PC-9 (cell line): ENCODE measurements at regions not wholly inside any gene's neighbourhood (a gene's known extent, or its start where the extent isn't known, plus 50 kb on each side); places are given as distances from the start of the nearest gene placed in this dataset.

ENCODE experiments used
- BruUV-seq: library from RNA; stranded (reverse); fragments of 400-500 nt; replicated peaks from 2 replicates; lab custom pipeline; 2021; lab: Mats Ljungman, UMichigan
- CTCF ChIA-PET: fragments of 300-600 bp; sonication (Branson Sonifier 250); formaldehyde crosslinking; loops from one replicate; lab custom pipeline; 2022; ENCODE audit warnings: antibody characterized with exemption; lab: Charles Lee
- POLR2A ChIA-PET: fragments of 300-600 bp; sonication (Branson Sonifier 250); formaldehyde crosslinking; loops from one replicate; lab custom pipeline; 2022; ENCODE audit warnings: antibody characterized with exemption; ENCODE audit not compliant: unreplicated experiment; lab: Charles Lee
- DNase-seq, 2 experiments: peaks; one replicate each; pipeline versions ENCODE4 v3.0.0 to v3.0.0-alpha.2; 2015 to 2022; ENCODE audit warnings: mixed read lengths in 1 of 2
- H2AFZ ChIP-seq: fragments of 200-600 bp; sonication (generic); 2 replicates; pipeline ENCODE4 v1.8.1; 2017; ENCODE audit warnings: antibody characterized with exemption
- H3F3A ChIP-seq: fragments of 200-600 bp; sonication (generic); 2 replicates; pipeline ENCODE4 v1.8.1; 2017; ENCODE audit warnings: antibody characterized with exemption, mild to moderate bottlenecking, low read depth; ENCODE audit not compliant: insufficient read depth
- H3K27ac ChIP-seq: fragments of 200-600 bp; sonication (generic); 2 replicates; pipeline ENCODE4 v1.6.1; 2016; ENCODE audit warnings: mixed run types
- H3K27me3 ChIP-seq: fragments of 200-600 bp; sonication (generic); 2 replicates; pipeline ENCODE4 v1.6.1; 2016; ENCODE audit warnings: low read depth, mixed run types; ENCODE audit not compliant: insufficient read depth
- H3K36me3 ChIP-seq: fragments of 200-600 bp; sonication (generic); 2 replicates; pipeline ENCODE4 v1.6.1; 2016; ENCODE audit warnings: low read depth, mixed run types
- H3K4me1 ChIP-seq: fragments of 200-600 bp; sonication (generic); replicated peaks from 2 replicates; pipeline ENCODE4 v1.6.1; 2016; ENCODE audit warnings: mixed run types; ENCODE audit not compliant: insufficient read depth
- H3K4me2 ChIP-seq: fragments of 200-600 bp; sonication (generic); 2 replicates; pipeline ENCODE4 v1.6.1; 2017; ENCODE audit warnings: mixed run types
- H3K4me3 ChIP-seq: fragments of 200-600 bp; sonication (generic); 2 replicates; pipeline ENCODE4 v1.6.1; 2016; ENCODE audit warnings: mixed run types
- H3K79me2 ChIP-seq: fragments of 200-600 bp; sonication (generic); 2 replicates; pipeline ENCODE4 v1.6.1; 2017; ENCODE audit warnings: low read depth, mixed run types
- H3K9me2 ChIP-seq: fragments of 200-600 bp; sonication (generic); 2 replicates; pipeline ENCODE4 v1.8.1; 2017; ENCODE audit warnings: mild to moderate bottlenecking; ENCODE audit not compliant: insufficient read depth
- H3K9me3 ChIP-seq: fragments of 200-600 bp; sonication (generic); 2 replicates; pipeline ENCODE4 v1.8.1; 2016; ENCODE audit warnings: low read depth; ENCODE audit not compliant: insufficient read depth
- H4K20me1 ChIP-seq: fragments of 200-600 bp; sonication (generic); 2 replicates; pipeline ENCODE4 v1.8.1; 2017; ENCODE audit not compliant: insufficient read depth
- CTCF ChIP-seq: fragments of 200-600 bp; sonication (generic); conservative IDR thresholded peaks from 2 replicates; pipeline ENCODE4 v1.6.1; 2017; ENCODE audit warnings: mixed run types, antibody characterized with exemption, mild to moderate bottlenecking, moderate library complexity
- EZH2 ChIP-seq: fragments of 200-600 bp; sonication (generic); IDR thresholded peaks from 2 replicates; pipeline ENCODE4 v1.8.0; 2017; ENCODE audit warnings: antibody characterized with exemption, low read depth
- intact Hi-C: fragments of 100-400 bp; cut with micrococcal nuclease; formaldehyde crosslinking; loops from one replicate; pipeline ENCODE4 v1.10.0; 2022; ENCODE audit not compliant: unreplicated experiment

DNA sequence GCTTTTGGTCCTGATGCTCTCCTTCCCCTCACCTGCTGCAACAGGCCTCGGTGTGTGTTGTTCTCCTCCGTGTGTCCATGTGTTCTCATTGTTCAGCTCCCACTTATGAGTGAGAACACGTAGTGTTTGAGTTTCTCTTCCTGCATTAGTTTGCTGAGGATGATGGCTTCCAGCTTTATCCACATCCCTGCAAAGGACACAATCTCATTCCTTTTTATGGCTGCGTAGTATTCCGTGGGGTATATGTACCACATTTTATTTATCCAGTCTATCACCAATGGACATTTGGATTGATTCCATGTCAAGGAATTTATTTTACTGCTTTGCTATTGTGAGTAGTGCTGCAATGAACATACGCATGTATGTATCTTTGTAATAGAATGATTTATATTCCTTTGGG, 116.9 kb upstream of the SIRPG start:
- H3K9me2 ChIP-seq, result no peaks in the 10 kb centered on the region
- TF ChIP-seq CTCF (no peak), EZH2 (no peak)
- H3K4me3 ChIP-seq, result no peak overlapping the region
- H3K27ac ChIP-seq, result peak overlapping the region; percentile 30; the same call in 1 of the 2 replicates
- no peak overlapping the region for H3K4me2 ChIP-seq
- no TSS peak for BruUV-seq
- no peaks in the 10 kb centered on the region; the same call in 1 of the 2 replicates for H3K9me3 ChIP-seq
- DNase-seq, result no peak
- ChIA-PET POLR2A (no interaction called here), CTCF (no interaction called here)
- H3K27me3 ChIP-seq, result no peaks in the 10 kb centered on the region
- H2AFZ ChIP-seq, result no peak overlapping the region
- H4K20me1 ChIP-seq, result no peaks in the 10 kb centered on the region
- intact Hi-C loops, result no loop called here
- peaks cover 16% of the 10 kb centered on the region; the same call in 1 of the 2 replicates for H3K79me2 ChIP-seq
- peaks cover 27% of the 10 kb centered on the region for H3K4me1 ChIP-seq
- peaks cover 25% of the 10 kb centered on the region; the same call in 1 of the 2 replicates for H3F3A ChIP-seq
- 0 out of 2 replicates have a peak, but pooled peaks cover 4% of the 10 kb centered on the region for H3K36me3 ChIP-seq

DNA sequence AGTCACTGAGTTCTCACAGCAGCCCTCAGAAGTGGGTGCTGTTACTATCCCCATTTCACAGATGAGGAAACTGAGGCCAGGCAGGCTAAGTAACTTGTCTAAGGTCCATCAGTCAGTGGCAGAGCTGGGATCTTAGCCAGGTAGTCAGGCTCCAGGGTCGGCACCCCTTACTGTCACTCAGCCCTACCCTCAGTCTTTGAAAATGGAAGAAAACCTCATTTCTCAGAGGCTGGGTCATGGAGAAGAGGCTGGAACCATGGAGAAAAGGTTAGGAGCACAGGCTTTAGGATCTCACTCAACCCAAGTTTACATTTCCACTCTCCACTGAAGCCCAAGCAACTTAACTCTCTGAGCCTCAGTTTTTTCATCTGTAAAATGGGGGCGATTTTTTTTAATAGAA, 116.2 kb upstream of the SIRPG start:
- intact Hi-C loops, result no loop called here
- Histone ChIP-seq H3K4me1 (peaks cover 27% of the 10 kb centered on the region), H3K9me2 (no peaks in the 10 kb centered on the region), H3K79me2 (peaks cover 16% of the 10 kb centered on the region; the same call in 1 of the 2 replicates), H2AFZ (no peak overlapping the region), H3K27ac (no peak overlapping the region), H3K27me3 (no peaks in the 10 kb centered on the region), H3K4me3 (no peak overlapping the region), H3K9me3 (no peaks in the 10 kb centered on the region; the same call in 1 of the 2 replicates), H3F3A (peaks cover 25% of the 10 kb centered on the region; the same call in 1 of the 2 replicates), H3K4me2 (no peak overlapping the region), H4K20me1 (no peaks in the 10 kb centered on the region), H3K36me3 (0 out of 2 replicates have a peak, but pooled peaks cover 4% of the 10 kb centered on the region)
- ChIA-PET POLR2A (no interaction called here), CTCF (no interaction called here)
- no peak for DNase-seq
- TF ChIP-seq CTCF, result no peak
- TF ChIP-seq EZH2, result no peak
- no TSS peak for BruUV-seq

DNA sequence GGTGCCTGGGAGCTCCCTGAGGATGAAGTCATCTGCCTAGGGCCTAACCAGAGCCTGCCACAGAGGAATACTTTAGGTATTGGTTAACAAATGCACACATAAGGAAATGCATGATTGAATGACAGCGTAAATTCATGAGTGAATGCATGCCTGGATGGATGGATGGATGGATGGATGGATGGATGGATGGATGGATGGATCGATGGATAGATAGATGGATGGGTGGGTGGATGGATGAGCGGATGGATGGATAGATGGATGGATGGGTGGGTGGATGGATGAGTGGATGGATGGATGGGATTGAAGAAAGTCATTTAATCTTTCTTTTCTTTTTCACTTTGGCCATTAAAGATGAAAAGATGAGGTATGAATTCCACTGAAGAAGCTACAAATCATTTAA, 111.9 kb upstream of the SIRPG start:
- intact Hi-C loops, result loop anchor here (10.0 kb wide), 1 partner anchor 405 kb away; no protein-coding TSS in a partner anchor
- CTCF ChIA-PET, result no interaction called here

More for the DNA sequence above, 111.9 kb upstream of the SIRPG start:
- no peak overlapping the region for H3K27ac ChIP-seq
- H3K79me2 ChIP-seq, result no peaks in the 10 kb centered on the region
- no peak overlapping the region for H2AFZ ChIP-seq
- no peaks in the 10 kb centered on the region for H4K20me1 ChIP-seq
- no peaks in the 10 kb centered on the region for H3K4me1 ChIP-seq
- no peak for TF ChIP-seq EZH2
- no peak for TF ChIP-seq CTCF
- H3K36me3 ChIP-seq, result 0 out of 2 replicates have a peak, but pooled peaks cover 2% of the 10 kb centered on the region
- DNase-seq, result no peak
- H3K9me2 ChIP-seq, result no peaks in the 10 kb centered on the region
- no peak overlapping the region for H3K4me2 ChIP-seq
- no peaks in the 10 kb centered on the region for H3K27me3 ChIP-seq
- H3K9me3 ChIP-seq, result no peaks in the 10 kb centered on the region; the same call in 1 of the 2 replicates
- no TSS peak for BruUV-seq
- no peak overlapping the region for H3K4me3 ChIP-seq
- POLR2A ChIA-PET, result interaction anchor here (0.6 kb wide), 1 partner anchor 1331 kb away, joined by 4 read pairs; no protein-coding TSS in a partner anchor
- peaks cover 15% of the 10 kb centered on the region; the same call in 1 of the 2 replicates for H3F3A ChIP-seq
